Brain microvascular endothelial cell (primary cell): ENCODE measurements at regions not wholly inside any gene's neighbourhood (a gene's known extent, or its start where the extent isn't known, plus 50 kb on each side); places are given as distances from the start of the nearest gene placed in this dataset.

ENCODE experiments used
- DNase-seq: peaks from one replicate; pipeline ENCODE4 v3.0.0-alpha.2; 2020
- H3K27ac ChIP-seq: fragments of 250-450 bp; sonication (Bioruptor Pico); 2 replicates; pipeline ENCODE4 v1.5.1; 2020; ENCODE audit warnings: mild to moderate bottlenecking, moderate library complexity
- H3K27me3 ChIP-seq: fragments of 250-450 bp; sonication (Bioruptor Pico); replicated peaks from 2 replicates; pipeline ENCODE4 v1.5.1; 2020; ENCODE audit warnings: mild to moderate bottlenecking
- H3K36me3 ChIP-seq: fragments of 250-450 bp; sonication (Bioruptor Pico); replicated peaks from 2 replicates; pipeline ENCODE4 v1.5.1; 2020; ENCODE audit warnings: mild to moderate bottlenecking
- H3K4me3 ChIP-seq: 2 replicates; pipeline ENCODE4 v1.5.1; 2011; ENCODE audit warnings: low read depth, mild to moderate bottlenecking, control low read depth, low read length, moderate library complexity
- in situ Hi-C: cut with HindIII; loops from 2 replicates; pipeline ENCODE4 v1.10.0; 2017; ENCODE audit warnings: low sequenced_read_pairs, low pct_ligation_motif_present
- TF ChIP-seq, protein P1 (sequence below): IDR thresholded peaks from 2 replicates; pipeline ENCODE4 v1.5.1; 2011; ENCODE audit warnings: low read depth, mild to moderate bottlenecking, moderate library complexity, low read length, control low read depth, inconsistent platforms; ENCODE audit errors: missing control alignments

DNA sequence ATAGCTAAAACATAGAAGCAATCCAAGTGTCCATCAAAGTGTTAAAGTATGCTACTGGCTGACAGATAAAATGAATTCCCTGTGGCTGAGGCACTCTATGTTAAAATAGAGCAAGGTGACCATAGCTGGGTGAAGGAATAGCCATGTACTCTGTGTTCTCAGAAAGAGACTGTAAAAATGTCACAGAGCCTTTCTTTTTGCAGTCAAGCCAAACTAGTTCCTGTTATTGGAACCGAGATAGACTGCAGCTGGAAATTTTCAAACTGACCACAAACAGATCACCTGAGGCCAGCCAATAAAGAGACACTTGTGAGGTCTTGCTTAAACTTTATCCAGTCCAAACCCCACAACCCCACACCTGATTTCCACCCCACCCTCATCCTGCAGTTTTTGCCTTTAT is 422.8 kb upstream of the NAALADL2 start:
- Histone ChIP-seq H3K36me3 (no peaks in the 10 kb centered on the region), H3K27me3 (no peaks in the 10 kb centered on the region), H3K4me3 (no peak overlapping the region), H3K27ac (no peak overlapping the region)
- in situ Hi-C loops: no loop called here
- DNase-seq: no peak
- TF ChIP-seq, protein P1, sequence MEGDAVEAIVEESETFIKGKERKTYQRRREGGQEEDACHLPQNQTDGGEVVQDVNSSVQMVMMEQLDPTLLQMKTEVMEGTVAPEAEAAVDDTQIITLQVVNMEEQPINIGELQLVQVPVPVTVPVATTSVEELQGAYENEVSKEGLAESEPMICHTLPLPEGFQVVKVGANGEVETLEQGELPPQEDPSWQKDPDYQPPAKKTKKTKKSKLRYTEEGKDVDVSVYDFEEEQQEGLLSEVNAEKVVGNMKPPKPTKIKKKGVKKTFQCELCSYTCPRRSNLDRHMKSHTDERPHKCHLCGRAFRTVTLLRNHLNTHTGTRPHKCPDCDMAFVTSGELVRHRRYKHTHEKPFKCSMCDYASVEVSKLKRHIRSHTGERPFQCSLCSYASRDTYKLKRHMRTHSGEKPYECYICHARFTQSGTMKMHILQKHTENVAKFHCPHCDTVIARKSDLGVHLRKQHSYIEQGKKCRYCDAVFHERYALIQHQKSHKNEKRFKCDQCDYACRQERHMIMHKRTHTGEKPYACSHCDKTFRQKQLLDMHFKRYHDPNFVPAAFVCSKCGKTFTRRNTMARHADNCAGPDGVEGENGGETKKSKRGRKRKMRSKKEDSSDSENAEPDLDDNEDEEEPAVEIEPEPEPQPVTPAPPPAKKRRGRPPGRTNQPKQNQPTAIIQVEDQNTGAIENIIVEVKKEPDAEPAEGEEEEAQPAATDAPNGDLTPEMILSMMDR: no peak

- peak overlapping the region; percentile 97 for H3K27ac ChIP-seq
- no peak overlapping the region for H3K4me3 ChIP-seq
Measured at GRCh38 chr3:174438501-174439145, 420.5 kb upstream of the NAALADL2 start.

DNA sequence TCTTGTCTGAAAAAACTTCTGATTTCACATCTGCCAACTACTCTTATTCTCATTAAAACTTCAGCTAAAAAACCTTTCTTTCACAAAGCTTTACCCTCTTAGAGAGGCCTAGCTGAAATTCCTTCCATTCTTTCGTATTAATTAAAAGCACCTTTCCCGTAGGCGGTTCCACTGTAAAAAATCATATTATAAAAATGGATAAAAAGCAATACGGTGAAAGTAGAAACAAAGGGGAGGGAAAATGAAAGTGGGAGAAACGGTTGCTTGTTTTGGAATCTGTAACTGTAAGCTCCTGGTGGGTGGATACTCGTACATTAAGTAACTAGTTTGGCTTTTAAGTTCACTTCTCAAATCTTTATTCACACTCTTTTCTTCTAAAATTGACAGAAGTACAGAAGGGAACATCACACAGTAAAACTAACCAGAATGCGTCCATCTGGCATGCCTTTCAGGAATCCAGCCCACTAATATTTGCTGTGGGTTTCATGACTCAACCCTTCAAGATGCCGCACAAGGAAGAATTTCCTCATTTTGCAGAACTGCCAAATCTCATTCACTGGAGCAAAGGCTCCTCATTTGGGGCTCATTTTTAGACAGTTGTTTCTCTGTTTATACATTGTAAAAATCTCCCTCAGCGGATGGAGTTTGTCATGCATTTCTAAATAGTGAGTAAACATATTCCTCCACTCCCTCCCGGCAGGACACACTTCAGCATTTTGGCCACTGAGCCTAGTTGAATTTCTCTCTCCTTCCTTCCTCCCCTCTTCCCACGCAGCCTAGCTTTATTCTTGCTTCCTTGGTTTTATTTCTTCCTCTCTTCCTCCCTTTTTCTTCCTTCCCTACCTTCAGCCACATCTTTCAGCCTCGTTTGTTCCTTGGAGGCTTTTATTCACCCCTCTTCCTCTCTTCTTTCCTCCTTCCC is 419.5 kb upstream of the NAALADL2 start:
- H3K27ac ChIP-seq: peak overlapping the region; percentile 97
- H3K36me3 ChIP-seq: no peaks in the 10 kb centered on the region
- in situ Hi-C loops: no loop called here
- TF ChIP-seq, protein P1: no peak
- DNase-seq: peak; percentile 88
- no peaks in the 10 kb centered on the region for H3K27me3 ChIP-seq
- peak overlapping the region; percentile 72 for H3K4me3 ChIP-seq

More at GRCh38 chr3:174438501-174439145, 420.5 kb upstream of the NAALADL2 start:
- TF ChIP-seq, protein P1: no peak
- in situ Hi-C loops: no loop called here
- Histone ChIP-seq H3K36me3 (no peaks in the 10 kb centered on the region), H3K27me3 (no peaks in the 10 kb centered on the region)
- DNase-seq: no peak

GRCh38 chr3:174440253-174440701 is 418.9 kb upstream of the NAALADL2 start:
- H3K27ac ChIP-seq: peak overlapping the region; percentile 97
- no peaks in the 10 kb centered on the region for H3K27me3 ChIP-seq
- H3K4me3 ChIP-seq: peak overlapping the region; percentile 72
- TF ChIP-seq, protein P1: no peak
- DNase-seq: no peak
- H3K36me3 ChIP-seq: no peaks in the 10 kb centered on the region
- in situ Hi-C loops: no loop called here

GRCh38 chr3:174440741-174441587 is 418.2 kb upstream of the NAALADL2 start:
- Histone ChIP-seq H3K4me3 (peak overlapping the region; percentile 72), H3K27ac (peak overlapping the region; percentile 97), H3K27me3 (no peaks in the 10 kb centered on the region), H3K36me3 (no peaks in the 10 kb centered on the region)
- in situ Hi-C loops: no loop called here
- TF ChIP-seq, protein P1: no peak
- peak; percentile 86 for DNase-seq
